Neural cell (in vitro differentiated cells): ENCODE measurements at regions not wholly inside any gene's neighbourhood (a gene's known extent, or its start where the extent isn't known, plus 50 kb on each side); places are given as distances from the start of the nearest gene placed in this dataset.

ENCODE experiments used
- CTCF ChIP-seq: fragments of 450-650 bp; IDR thresholded peaks from 2 replicates; pipeline ENCODE4 v1.5.1; 2014; ENCODE audit warnings: antibody characterized with exemption, mild to moderate bottlenecking, moderate library complexity; ENCODE audit not compliant: poor library complexity, severe bottlenecking
- REST ChIP-seq: IDR thresholded peaks from 2 replicates; pipeline ENCODE4 v1.6.1; 2012; ENCODE audit warnings: borderline replicate concordance
- SMC3 ChIP-seq: fragments of 450-650 bp; conservative IDR thresholded peaks from 2 replicates; pipeline ENCODE4 v1.6.1; 2014; ENCODE audit warnings: antibody characterized with exemption, mild to moderate bottlenecking, moderate library complexity; ENCODE audit not compliant: poor library complexity

DNA sequence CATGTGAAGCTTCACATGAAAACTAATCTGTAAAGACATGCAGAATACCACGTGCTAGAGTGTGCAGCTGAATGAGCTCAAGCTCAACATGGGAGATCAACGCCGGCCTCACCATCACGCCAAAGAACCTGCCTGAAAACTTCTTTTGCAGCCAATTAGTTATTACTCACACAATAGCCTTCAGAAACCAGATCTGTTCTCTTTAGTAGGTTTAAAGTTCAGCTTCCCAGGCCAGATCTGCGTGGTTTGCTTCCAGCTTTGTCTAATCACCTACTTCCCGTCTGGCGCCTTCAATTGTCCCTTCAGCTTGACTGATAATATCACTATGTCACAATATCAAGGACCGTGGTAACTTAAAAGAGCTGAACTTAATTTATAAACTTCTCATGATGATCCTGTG lies 68.0 kb upstream of the ZNF236 start:
- TF ChIP-seq CTCF, result no peak
- TF ChIP-seq REST, result no peak
- TF ChIP-seq SMC3, result no peak
